Esophagus muscularis mucosa (tissue), 4 donors: ENCODE measurements at regions not wholly inside any gene's neighbourhood (a gene's known extent, or its start where the extent isn't known, plus 50 kb on each side); places are given as distances from the start of the nearest gene placed in this dataset.

Experiments
- DNase-seq: peaks from one replicate; pipeline ENCODE4 v3.0.0-alpha.2; 2017; ENCODE audit errors: extremely low spot score
- H3K27ac ChIP-seq, 4 donors: fragments of 200-600 bp; sonication (generic); replicated peaks in 1 of 4; 1 replicate in 3 of 4; 2 replicates in 1 of 4; pipeline ENCODE4 v1.5.1; 2016 to 2019; ENCODE audit warnings: mild to moderate bottlenecking in 1 of 4
- H3K27me3 ChIP-seq, 4 donors: fragments of 200-600 bp; sonication (generic); one replicate each; pipeline versions ENCODE4 v1.5.1 to v1.6.0; 2016 to 2019
- H3K36me3 ChIP-seq, 4 donors: fragments of 200-600 bp; sonication (generic); one replicate each; pipeline ENCODE4 v1.5.1; 2016 to 2019
- H3K4me1 ChIP-seq, 4 donors: fragments of 200-600 bp; sonication (generic); one replicate each; pipeline ENCODE4 v1.5.1; 2016 to 2019
- H3K4me3 ChIP-seq, 4 donors: fragments of 200-600 bp; sonication (generic); 1 replicate in 2 of 4; 2 replicates in 2 of 4; pipeline ENCODE4 v1.5.1; 2016 to 2019; ENCODE audit warnings: mild to moderate bottlenecking in 4 of 4, moderate library complexity in 1 of 4
- H3K9me3 ChIP-seq, 4 donors: fragments of 200-600 bp; sonication (generic); 1 replicate in 3 of 4; 2 replicates in 1 of 4; pipeline ENCODE4 v1.5.1; 2016 to 2019
- EP300 ChIP-seq: sonication (generic); formaldehyde crosslinking; IDR thresholded peaks from one replicate; pipeline ENCODE4 v1.6.1; 2017; ENCODE audit warnings: antibody characterized with exemption
- POLR2A ChIP-seq: fragments of 450-650 bp; IDR thresholded peaks from one replicate; pipeline ENCODE4 v1.6.1; 2017; ENCODE audit warnings: antibody characterized with exemption, moderate library complexity, mild to moderate bottlenecking, low read depth
- POLR2AphosphoS5 ChIP-seq, 2 donors: sonication (generic); formaldehyde crosslinking; IDR thresholded peaks; one replicate each; pipeline ENCODE4 v1.6.1; 2017; ENCODE audit warnings: antibody characterized with exemption in 2 of 2
- WGBS: methylation state at CpG from one replicate; pipeline ENCODE4 v1.1.5; 2018; 5-methylcytosine and 5-hydroxymethylcytosine counted together
- intact Hi-C: fragments of 100-400 bp; cut with DNase I; formaldehyde crosslinking; loops from one replicate; pipeline ENCODE4 v1.15.1; 2023
- TF ChIP-seq, protein P1 (sequence below), 3 experiments: fragments of 200-600 bp in 2 of 3; fragments of 450-650 bp in 1 of 3; sonication (generic) in 2 of 3; IDR thresholded peaks; one replicate each; pipeline ENCODE4 v1.5.1; 2017 to 2019; ENCODE audit warnings: antibody characterized with exemption in 3 of 3, mild to moderate bottlenecking in 2 of 3, moderate library complexity in 1 of 3

DNA sequence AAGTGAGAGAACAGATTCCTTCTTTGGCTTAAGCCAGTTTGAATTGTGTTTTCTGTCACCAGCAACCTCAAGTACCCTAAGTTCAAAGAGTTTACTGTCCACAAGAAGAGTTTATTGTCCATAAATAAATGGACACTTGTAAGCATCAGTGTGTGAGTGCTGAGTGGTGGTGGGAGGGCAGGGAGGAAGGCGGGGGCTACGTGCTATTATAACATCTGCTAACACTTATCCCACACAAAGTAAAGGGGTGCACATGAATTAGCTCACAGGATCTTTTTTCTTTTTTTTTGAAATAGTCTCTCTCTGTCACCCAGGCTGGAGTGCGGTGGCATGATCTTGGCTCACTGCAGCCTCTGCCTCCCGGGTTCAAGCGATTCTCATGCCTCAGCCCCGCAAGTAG, 87.2 kb downstream of the MICALL2 start:
- peaks cover 0 to 17% (median 10%) of the 10 kb centered on the region in 4 donors for H3K4me1 ChIP-seq
- H3K4me3 ChIP-seq: no peak overlapping the region
- TF ChIP-seq, protein P1, sequence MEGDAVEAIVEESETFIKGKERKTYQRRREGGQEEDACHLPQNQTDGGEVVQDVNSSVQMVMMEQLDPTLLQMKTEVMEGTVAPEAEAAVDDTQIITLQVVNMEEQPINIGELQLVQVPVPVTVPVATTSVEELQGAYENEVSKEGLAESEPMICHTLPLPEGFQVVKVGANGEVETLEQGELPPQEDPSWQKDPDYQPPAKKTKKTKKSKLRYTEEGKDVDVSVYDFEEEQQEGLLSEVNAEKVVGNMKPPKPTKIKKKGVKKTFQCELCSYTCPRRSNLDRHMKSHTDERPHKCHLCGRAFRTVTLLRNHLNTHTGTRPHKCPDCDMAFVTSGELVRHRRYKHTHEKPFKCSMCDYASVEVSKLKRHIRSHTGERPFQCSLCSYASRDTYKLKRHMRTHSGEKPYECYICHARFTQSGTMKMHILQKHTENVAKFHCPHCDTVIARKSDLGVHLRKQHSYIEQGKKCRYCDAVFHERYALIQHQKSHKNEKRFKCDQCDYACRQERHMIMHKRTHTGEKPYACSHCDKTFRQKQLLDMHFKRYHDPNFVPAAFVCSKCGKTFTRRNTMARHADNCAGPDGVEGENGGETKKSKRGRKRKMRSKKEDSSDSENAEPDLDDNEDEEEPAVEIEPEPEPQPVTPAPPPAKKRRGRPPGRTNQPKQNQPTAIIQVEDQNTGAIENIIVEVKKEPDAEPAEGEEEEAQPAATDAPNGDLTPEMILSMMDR (IDR thresholded peaks at IDR 0.05): no peak
- no peak for TF ChIP-seq EP300
- no peak for TF ChIP-seq POLR2AphosphoS5 (IDR thresholded peaks at IDR 0.05)
- TF ChIP-seq POLR2A: no peak
- no peaks in the 10 kb centered on the region for H3K36me3 ChIP-seq
- peaks cover 0 to 98% (median 48%) of the 10 kb centered on the region in 4 donors for H3K27me3 ChIP-seq
- H3K9me3 ChIP-seq: no peaks in the 10 kb centered on the region
- WGBS: 75% methylated on average over 6 of the region's 6 CpGs
- H3K27ac ChIP-seq: no peak overlapping the region
- intact Hi-C loops: no loop called here
- no peak for DNase-seq

DNA sequence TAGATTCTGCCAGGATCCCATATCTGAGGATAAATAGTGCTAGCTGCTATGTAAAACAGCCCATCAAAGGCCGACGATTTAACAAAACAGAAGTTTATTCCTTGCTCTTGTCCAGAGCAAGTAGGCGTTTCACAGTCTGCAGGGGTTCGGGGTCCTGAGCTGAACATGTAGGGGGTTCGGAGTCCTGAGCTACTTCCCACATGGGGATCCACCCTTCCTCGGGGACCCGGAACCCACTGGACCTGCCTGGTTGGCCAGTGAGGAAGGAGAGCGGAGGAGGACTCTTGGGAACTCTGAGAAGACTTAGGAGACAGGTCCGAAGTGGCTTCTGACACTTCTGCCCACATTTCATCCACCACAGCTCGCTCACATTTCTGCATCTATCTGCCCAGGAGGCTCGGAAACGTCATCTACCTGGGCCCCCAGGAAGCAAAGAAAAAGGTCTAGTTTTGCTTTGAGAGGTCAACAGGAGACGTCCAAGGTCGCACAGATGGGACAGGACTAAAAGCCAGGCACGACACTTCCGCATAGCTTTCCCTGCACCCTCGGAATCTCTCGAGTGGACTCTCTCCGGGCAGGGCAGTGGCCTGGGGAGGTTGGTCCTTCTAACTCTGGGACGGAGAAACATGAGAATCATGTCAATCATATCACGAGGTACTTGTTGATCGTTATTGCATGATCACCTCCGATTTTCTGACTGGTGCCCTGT, 86.4 kb downstream of the MICALL2 start:
- TF ChIP-seq EP300 (no peak), POLR2A (no peak), POLR2AphosphoS5 (IDR thresholded peaks at IDR 0.05) (no peak)
- TF ChIP-seq, protein P1 (IDR thresholded peaks at IDR 0.05): no peak
- Histone ChIP-seq H3K4me3 (no peak overlapping the region), H3K9me3 (no peaks in the 10 kb centered on the region), H3K27me3 (peaks cover 4 to 98% (median 54%) of the 10 kb centered on the region in 4 donors), H3K36me3 (no peaks in the 10 kb centered on the region), H3K27ac (no peak overlapping the region), H3K4me1 (peaks cover 0 to 17% (median 10%) of the 10 kb centered on the region in 4 donors)
- no peak for DNase-seq
- 62% methylated on average over 22 of the region's 23 CpGs for whole genome bisulfite sequencing
- intact Hi-C loops: no loop called here

DNA sequence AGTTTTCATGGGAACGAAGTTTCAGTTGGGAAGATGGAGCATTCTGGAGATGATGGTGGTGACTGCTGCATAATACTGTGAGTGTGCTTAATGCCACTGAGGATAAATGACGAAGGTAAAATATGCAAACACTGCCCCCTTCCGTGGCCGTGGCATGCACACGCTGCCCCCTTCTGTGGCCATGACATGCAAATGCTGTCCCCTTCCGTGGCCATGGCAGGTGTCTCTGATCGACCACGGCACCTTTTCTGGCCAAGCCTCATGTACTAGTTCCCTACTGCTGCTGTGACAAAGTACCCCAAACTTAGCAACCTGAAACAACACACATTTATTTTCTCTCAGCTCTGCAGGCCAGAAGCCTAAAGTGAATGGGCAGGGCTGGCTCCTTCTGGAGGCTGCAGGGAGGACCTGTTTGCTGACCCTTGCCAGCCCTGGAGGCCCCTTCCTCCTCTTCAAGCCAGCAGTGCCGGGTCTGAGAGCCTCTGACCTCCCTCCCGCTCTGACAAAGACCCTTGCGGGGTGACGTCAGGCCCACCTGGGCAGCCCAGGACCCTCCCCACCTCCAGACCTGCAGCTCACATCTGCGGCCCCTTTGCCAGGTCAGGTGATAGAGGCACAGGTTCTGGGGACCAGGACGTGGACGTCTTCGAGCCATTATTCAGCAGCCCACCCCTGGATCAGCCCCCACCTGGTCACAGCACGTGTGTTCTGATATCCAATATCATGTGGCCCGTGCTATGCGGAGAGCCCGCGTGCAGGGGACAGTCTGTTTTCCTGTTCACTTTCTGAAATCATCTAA, 82.0 kb downstream of the MICALL2 start:
- no peak for DNase-seq
- Histone ChIP-seq H3K4me1 (no peaks in the 10 kb centered on the region), H3K9me3 (no peaks in the 10 kb centered on the region), H3K27me3 (peaks cover 4 to 98% (median 21%) of the 10 kb centered on the region in 4 donors), H3K27ac (no peak overlapping the region), H3K4me3 (no peak overlapping the region), H3K36me3 (no peaks in the 10 kb centered on the region)
- WGBS: 69% methylated on average over 17 of the region's 21 CpGs
- intact Hi-C loops: no loop called here
- TF ChIP-seq EP300: no peak
- TF ChIP-seq, protein P1 (IDR thresholded peaks at IDR 0.05): no peak
- TF ChIP-seq POLR2AphosphoS5 (IDR thresholded peaks at IDR 0.05): no peak
- no peak for TF ChIP-seq POLR2A

DNA sequence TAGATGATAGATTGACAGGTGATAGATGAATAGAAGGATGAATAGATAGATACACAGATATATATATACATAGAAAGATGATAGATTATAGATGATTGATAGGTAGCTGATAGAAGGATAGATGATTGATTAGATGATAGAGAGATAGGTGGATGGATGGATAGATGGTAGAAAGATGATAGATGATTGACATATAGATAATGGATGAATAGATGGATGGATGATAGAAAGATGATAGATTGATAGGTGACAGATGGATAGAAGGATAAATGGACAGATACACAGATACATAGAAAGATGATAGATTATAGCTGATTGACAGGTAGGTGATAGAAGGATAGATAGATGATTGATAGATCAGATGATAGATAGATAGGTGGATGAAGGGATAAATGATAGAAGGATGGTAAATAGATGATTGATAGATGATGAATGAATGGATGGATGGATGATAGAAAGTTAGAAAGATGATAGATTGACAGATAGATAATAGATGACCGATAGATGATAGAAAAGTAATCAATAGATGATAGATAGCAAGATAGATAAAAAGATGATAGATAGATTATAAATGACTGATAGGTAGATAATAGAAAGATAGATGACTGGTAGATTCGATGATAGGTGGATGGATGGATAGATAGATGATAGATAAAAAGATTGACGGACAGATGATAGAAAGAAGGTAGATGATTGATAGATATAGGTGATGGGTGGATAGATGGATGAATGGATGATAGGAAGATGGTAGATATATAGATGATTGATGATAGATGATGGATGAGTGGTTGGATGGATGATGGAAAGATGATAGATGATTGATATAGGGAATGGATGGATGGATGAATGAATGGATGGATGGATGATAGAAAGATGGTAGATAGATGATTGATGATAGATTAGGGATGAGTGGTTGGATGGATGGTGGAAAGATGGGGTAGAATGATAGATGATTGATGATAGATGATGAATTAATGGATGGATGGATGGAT, 80.4 kb downstream of the MICALL2 start:
- no peak for DNase-seq
- 98% methylated on average over 3 of the region's 3 CpGs for WGBS
- H3K4me1 ChIP-seq: no peaks in the 10 kb centered on the region
- no peak overlapping the region for H3K4me3 ChIP-seq
- peaks cover 4 to 98% (median 21%) of the 10 kb centered on the region in 4 donors for H3K27me3 ChIP-seq
- TF ChIP-seq EP300 (no peak), POLR2AphosphoS5 (IDR thresholded peaks at IDR 0.05) (no peak), POLR2A (no peak)
- TF ChIP-seq, protein P1 (IDR thresholded peaks at IDR 0.05): no peak
- H3K9me3 ChIP-seq: no peaks in the 10 kb centered on the region
- intact Hi-C loops: no loop called here
- no peak overlapping the region for H3K27ac ChIP-seq
- no peaks in the 10 kb centered on the region for H3K36me3 ChIP-seq
